ENCODE measurements at regions not wholly inside any gene's neighbourhood (a gene's known extent, or its start where the extent isn't known, plus 50 kb on each side); places are given as distances from the start of the nearest gene placed in this dataset.

DNA sequence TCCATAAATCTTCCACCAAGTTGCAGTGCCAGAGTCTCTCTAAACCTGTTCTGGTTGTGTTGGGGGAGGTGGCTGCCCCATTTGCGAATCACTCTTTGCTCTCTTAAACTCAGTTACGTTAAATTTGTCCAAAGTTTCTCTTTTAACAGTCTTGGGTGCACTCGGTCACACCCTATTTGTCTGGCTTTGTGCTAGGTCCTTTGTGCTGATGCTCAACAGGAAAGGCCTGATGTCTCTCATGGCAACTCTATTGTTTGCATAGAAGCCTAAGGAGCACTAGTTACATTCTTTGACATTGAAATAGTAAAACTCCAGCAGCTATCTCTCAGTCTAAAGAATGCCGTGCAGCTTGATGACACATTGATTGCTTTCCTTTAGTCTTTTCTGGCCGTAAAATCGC lies 105.1 kb downstream of the TRMT11 start:
- peak; percentile 20 for DNase-seq

DNA sequence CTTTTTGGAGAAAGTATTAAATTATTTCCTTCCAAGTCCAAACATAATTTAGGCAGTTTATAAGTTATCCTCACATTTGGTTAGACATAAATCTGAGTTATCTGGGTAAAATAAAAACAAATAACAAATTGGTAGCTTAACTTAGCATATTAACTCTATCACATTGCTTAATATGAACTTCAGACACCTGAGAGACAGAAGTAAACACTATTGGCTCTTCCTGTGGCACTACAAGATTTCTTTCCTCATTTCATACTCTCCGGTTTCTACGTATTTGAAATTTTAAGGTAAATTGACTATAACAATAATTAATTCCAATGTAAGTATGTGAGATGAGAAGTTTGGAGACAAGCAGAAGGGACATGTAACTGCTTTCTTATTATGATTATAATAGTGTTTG lies 106.8 kb downstream of the TRMT11 start:
- no peak for DNase-seq

DNA sequence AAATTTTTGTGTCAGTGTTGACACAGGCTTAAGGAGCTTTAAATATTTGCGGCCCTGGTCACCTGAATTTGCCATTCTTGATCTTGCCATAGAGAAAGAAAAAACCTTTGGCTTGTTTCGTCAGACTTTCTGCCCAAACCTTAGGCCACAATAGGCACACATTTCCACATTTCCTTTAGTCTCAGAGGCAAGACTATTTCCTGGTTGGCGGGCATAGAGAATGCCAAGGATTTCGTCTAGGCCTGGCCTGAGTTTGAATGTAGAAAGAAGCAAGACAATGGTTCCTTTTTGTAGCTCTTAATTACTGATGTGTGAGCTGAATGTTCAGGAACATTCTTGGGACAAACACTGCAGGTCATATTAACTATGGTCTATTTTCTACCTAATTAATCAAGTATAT lies 108.1 kb downstream of the TRMT11 start:
- no peak for DNase-seq

DNA sequence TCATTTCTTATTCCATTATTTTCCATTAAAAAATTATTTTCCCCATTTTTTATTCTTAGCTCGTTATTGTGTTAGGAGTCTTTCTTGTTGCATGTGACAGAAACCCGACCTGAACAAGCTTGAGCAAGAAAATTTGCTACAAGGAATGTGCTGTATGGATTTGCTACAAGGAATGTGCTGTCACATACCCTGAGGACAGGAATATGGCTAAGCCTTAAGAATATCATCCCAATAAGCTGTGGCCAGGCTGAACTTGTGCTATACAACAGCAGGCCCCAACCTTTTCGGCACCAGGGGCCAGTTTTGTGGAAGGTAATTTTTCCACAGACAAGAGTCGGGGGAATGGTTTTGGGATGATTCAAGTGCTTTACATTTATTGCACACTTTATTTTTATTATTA lies 114.0 kb downstream of the TRMT11 start:
- DNase-seq: no peak

DNA sequence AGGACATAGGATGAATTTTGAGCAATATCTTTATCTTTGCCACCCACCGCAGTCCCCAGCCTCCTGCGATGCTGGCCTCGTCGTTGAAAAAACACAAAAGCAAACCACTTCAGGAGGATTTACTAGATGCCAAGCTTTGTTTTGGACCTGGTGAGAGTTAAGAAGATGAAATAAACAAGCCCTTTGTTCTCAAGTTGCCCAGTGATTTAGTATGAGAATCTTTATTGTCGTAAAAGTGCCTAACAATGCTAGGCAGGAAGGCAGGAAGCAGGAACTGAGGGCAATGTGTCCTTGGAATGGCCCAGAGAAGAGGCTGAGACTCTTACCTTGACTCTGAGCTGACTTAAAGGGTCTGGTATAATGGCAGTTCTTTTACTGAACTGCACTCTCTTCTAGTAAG lies 116.0 kb downstream of the TRMT11 start:
- DNase-seq: no peak

DNA sequence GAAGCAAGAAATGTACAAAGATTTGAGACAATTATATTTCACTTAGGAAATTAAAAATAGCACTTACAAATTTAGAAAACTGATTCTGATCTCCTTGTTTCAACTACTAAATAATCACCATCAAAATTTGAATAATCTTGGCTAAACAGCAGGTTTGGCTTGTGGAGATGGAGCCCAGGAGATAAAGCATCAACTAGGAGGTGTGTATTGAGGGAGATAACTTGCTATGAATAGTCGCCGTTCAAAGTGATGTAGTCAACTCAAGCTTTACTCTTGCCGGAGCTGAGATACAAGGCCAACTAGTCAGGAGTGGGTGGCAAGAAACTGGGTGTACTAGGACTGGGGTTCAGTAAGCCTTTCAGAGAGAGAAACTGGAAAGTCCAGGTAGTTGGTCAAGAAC lies 117.7 kb downstream of the TRMT11 start:
- DNase-seq: no peak

DNA sequence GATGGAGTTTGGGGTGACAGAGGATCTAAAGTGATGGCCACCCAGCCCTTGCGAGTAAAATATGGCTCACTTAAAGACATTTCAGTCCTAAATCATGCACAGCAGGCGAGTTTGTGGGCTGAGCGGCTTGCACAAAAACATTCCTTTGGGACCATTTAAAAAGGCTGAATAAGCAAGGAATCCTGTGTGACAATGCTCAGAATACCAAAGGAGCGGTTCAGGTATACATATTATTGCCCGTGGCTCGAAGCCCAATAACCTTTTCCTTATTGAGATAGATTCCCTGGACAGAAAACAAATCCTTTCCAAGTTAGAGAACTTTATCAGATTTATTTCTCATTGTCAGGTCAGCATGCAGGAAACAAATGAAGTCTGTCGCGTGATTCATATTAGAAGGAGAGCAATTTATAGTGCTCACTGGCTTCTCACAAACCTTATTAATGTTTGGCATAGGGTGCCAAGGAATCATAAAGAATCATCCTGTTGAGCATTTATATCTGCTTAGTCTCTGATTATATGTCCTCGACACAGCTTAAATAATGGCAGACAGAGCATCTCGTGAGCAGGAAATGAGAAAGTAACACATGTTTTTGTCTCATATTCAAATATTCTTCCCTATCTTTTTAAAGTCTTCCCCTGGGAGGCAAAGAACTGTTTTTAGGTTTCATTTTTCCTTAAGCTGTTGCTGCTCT lies 121.3 kb downstream of the TRMT11 start:
- no peak for DNase-seq

DNA sequence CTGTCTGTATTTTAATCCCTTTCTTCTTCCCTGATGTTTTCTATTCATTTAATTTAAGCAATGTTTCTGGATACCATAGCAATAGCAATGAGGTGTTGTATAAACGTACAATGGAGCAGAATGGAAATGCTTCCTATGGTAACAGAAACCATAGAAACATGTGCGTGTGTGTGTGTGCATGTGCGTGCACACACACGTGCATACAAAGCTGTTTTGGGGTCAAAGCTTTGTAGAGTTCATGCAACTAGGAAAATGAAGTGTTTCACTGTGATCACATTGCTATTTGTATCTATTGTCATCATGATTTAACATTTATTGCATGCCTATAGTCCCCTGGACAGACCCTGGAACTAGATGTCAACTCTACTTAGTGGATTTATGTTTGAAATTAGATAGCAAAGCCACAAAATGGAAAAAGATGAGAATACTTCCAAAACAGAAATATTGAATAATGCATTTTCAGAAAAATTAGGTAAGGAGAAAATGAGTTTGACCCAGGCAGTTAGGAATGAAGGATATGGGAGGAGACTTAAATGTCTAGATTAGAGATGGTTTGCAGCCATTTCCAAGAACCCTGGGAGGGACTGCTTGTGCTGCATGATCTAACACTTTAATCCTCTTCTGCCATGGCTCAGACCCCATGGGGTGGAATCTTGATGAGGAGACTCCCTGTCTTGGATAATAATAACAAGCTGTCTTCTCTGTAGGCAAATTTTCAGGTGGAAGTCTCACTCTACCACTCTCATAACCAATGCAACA lies 124.4 kb downstream of the TRMT11 start:
- no peak for DNase-seq

DNA sequence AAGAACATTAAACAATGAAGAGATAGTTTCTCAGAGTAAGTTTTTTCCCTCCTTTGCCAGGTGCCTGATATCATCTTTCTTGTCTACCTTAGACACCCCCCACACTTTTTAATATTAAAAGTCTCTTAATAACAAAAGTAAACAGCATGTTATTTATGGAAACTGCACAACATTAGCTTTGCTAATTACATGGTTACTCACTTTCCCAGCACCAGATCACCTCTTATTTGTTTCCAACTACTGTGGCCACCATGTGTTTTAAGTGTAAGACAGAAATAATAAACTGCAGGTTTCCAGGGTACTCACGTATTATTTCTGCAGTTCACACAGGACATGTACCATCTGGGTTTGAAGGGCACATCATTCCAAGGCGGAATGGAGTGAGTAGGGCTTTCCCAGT lies 125.0 kb downstream of the TRMT11 start:
- DNase-seq: no peak

DNA sequence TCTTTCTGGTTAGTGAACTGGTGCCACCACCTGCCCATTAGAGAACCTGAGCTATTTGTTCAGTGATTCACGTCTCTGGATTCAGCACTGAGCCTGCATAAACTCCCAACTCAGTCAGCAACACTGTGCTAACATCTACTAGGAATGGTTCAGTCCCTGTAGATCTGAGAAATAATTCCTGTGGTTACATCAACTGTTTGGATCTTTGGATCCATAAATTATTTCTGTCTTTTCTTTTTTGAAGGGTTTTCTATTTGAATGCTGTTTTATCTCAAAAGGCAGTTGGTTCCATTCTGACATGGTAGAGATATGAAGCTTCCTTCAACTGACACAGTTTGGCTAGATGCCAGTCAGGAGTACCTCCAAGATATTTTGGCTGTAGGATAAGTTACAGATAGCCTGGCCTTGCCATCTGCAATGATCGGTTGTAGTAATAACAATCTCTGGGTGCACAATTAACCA lies 125.9 kb downstream of the TRMT11 start:
- no peak for DNase-seq

DNA sequence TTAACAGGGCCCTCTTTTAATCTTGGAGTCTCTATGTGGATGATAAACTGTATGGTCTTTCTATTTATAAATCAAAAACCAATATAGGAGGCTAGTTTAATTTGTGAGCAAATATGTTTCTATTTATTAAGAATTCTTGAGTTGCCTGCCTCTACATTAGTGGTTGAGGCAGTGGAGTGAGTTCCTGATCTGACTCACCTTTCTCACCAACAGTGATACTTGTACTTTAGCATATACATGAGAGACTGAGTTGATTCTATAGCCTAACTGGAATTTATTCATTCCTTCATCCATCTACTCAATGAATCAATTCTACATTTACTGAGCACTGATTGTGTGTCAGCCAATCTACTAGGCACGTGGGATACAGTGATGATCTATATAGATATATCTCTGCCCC lies 126.9 kb downstream of the TRMT11 start:
- no peak for DNase-seq

DNA sequence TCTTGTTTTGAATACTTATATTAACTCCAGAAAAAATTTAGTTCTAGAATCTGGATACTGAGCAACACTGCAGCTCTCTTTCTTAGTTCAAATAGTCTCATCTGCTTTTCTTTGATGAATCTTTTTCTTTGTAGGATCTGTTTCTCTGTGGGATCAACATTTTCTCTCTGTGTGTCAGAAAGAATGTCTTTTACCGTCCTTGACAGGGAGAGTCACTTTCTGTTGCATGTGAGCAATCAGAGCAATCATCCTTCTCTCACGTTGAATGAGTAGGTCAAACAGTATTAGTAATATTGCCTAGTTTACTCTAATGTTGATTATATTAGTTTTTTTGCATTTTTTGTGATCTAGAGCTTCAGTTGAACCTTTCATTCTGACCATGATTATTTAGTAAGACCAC lies 130.9 kb downstream of the TRMT11 start:
- DNase-seq: no peak

DNA sequence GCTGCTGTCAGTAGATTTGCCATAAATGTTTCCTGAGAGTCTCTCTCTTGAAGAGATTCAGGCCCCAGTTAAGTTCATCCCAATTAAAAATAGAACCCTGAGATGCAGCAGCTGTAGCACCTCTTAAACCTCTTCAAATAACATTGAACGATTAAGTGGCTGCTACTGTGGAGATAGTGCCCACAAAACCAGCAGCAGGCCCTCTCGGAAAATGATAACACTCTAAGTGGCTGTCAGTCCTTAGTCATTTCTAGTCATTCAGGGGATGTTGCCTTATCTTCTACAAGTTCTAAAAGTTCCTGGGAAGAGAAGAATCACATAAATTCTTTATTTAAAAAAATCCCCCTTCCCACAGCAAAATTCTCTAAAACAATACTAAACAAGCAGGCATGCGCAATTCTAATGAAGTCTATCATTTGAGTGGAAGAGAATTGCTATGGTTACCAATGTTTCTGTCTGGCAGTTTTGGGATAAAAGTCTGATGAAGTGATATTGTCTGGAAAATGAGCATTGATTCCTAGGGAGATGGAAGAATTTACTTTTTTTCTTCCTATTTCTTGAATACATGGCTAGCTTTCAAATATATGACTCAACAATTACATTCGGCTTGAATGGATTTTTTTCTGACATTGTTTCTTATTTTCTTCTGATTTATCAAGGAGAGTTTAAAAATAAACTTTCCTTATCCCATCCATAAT lies 131.9 kb downstream of the TRMT11 start:
- DNase-seq: peak; percentile 54

DNA sequence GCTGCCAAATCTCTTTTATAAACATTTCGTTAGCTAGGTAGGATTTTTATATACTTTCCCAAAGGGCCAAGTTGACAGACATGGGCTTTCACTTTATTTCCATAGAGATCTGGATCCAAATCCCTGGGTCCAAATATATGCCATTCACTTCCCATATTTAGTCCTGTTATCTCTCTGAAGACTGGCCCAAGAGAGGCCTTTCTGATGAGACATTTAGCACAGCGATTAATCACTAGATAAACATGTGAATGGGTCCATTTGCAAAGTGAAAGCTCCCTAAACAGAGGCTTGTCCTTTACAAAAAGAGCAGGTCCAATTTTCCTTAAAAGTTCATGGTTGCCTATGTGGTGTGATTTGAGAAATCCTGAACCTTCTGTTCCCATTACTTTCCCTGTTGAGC lies 132.6 kb downstream of the TRMT11 start:
- no peak for DNase-seq

DNA sequence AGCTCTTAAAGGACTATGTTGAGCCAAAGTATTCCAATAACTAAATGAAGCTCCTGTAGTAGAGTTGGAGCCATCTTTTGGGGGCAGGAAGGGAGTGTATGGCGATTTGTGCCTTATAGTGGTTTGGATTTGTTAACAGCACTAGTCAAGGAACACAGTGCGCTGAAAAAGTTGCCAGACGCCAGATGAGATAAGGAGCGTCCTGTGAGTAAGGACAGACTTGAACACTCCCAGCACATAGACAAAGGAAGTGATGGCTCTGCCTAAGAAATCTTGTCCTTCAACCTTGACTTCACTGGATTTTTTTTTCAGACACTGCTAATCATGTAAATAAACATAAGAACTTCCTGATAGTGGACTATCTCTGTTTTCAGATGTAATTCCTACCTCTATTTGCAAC lies 136.9 kb downstream of the TRMT11 start:
- no peak for DNase-seq

DNA sequence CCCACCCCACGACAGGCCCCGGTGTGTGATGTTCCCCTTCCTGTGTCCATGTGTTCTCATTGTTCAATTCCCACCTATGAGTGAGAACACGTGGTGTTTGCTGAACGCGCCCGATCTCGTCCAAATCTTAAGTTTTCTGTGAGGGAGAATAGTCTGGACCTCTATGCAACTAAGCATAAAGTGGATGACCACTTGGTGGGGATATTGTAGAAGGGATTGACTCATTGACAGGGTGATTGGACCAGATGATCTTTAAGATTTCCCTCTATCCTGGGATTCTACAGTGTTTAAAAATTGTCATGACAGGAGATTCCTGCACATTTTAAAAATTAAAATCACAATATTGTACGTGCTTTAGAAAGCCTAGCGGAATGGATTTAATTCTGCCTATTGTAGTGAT lies 141.3 kb downstream of the TRMT11 start:
- peak; percentile 38 for DNase-seq

DNA sequence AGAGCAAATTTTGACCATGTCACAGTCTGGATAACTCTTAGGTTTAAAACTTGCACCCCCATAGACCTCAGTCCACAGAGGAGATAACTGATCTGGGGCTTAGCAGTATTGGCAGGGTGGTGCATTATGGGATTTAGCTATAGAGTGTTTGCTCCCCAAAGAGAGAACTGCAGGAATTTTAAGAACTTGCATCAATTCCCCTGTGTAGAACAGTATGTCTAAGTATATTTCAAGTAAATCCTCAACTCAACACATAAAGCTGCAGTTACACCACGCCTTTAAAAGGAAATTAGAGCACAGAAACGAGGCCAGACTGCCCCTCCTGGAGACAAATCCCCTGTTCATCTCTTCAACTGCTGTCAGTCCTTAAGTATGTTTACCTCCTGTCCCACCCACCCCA lies 144.9 kb downstream of the TRMT11 start:
- no peak for DNase-seq

DNA sequence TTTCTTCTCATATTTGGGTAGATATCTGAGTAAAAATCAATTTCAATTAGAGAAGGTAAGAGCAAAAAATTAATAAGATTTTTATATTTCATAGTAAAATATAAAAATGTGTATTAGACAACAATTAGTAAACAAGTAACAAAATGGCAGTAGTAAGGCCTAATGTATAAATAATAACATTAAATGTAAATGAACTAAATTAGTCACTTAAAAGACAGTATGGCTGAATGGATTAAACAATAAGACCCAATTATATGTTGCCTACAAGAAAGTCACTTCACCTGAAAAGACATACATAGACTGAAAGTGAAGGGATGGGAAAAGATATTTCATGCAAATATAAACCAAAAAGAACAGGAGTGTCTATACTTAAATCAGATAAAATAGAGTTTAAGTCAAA lies 147.6 kb downstream of the TRMT11 start:
- no peak for DNase-seq

DNA sequence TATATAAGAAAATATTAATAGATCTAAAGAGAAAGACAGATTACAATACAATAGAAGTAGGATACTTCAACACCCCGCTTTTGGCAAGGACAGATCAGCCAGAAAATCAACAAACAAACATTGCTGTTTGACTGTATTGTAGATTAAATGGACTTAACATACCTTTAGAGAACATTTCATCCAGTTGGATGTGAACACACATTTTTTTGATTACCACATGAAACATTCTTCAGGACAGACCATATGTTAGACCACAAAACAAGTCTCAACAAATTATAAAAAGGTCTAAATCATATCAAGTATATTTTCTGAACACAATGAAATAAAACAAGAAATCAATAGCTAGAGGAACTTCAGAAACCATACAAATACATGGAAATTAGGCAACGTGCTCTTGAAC lies 148.2 kb downstream of the TRMT11 start:
- no peak for DNase-seq

DNA sequence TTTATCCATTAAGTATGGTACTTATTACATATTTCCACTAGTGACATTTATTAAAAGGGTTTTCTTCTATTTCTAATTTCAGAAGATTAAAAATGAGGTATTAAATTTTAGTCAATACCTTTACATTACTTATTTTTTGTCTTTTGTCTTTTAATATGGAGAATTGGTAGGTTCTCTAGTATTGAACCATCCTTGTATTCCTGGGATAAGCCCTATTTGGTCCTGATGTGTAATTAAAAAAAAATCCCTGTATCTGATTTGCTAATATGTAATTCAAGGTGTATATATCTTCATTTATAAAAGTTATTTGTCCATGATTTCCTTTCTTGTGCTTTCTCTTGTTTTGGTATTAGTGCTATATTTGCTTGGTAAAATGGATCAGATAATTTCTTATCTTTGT lies 153.7 kb downstream of the TRMT11 start:
- no peak for DNase-seq

DNA sequence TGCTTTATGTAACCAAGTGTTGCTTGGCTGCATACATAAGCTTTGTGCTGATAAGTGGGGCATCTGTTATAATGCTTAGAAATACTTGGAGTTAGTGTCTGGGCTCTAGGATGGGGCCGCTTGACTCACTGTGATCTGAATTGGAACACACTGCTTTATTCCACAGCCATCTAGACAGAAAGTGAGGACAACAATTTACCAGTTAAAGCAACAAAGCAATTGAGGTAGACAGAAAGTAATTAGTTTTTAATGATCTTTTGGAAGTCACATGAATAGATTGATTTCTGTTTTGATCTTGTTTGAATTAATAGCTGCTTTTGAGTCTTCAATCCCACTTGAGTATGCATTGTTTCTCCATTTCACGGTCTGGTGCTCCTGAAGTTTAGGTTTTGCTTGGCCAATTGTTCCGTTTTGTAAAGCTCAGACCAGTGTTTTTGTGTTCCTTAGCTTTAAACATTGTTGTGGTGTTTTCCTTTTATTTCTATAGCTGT lies 157.5 kb downstream of the TRMT11 start:
- no peak for DNase-seq

DNA sequence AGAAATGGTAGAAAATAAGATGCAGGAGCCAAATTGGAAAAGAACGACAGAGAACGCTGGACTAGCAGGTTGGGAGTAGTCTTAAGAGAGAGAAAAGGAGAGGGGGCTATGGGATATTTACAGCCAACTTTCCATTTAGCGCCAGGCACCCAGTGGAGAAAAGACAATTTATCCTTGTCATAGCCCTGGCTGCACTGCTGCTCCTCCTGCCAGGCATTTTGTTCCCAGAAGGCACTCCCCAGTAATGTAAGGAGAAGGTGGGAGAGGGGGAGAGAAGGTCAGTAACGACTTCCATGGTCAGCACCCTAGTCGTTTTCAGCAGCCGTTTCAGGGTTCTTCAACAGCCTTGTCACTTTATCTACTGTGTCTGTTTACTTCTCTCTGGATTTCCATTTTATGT lies 159.0 kb downstream of the TRMT11 start:
- DNase-seq: no peak

DNA sequence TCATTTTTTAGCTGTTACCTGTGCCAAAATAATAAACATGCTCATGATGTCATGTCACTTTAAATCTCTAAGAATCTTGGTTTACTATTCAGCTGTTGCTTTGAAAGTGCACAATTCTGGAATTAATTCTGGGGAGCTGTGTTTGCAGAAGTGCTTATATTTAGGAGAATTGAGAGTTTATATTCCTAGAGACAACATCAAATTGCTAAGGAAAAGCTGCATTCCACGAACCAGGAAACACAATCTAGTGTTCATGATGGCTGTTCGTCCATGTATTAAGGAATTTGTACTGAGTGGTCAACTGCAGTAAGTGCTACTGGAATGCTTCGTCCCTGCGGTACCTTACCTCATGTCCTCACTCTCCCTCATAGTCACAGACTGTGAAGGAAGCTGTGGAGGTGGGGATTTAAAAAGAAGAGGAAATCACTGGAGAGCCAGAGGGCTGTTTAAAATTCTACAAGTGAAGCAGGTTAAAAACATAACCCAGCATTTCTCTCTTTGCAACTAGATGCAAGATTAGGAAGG lies 161.0 kb downstream of the TRMT11 start:
- DNase-seq: no peak
